ENCODE measurements at regions not wholly inside any gene's neighbourhood (a gene's known extent, or its start where the extent isn't known, plus 50 kb on each side); places are given as distances from the start of the nearest gene placed in this dataset.

DNA sequence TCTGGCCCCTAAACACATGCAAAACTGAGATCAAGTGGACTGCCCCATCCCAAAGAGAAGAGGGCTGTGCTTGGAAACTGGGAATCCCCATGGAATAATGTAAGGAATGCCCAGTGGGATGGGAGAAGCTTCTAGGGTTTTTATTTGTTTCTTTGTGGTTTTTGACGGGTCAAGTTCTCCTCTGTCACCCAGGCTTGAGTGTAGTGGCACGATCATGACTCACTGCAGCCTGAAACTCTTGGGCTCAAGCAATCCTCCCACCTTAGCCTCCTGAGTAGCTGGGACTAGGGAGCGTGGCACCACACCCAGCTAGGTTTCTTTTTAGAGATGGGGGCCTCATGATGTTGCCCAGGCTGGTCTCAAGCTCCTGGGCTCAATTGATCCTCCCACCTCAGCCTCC is 101.7 kb upstream of the ZSWIM2 start:
- TF ChIP-seq, protein P1, sequence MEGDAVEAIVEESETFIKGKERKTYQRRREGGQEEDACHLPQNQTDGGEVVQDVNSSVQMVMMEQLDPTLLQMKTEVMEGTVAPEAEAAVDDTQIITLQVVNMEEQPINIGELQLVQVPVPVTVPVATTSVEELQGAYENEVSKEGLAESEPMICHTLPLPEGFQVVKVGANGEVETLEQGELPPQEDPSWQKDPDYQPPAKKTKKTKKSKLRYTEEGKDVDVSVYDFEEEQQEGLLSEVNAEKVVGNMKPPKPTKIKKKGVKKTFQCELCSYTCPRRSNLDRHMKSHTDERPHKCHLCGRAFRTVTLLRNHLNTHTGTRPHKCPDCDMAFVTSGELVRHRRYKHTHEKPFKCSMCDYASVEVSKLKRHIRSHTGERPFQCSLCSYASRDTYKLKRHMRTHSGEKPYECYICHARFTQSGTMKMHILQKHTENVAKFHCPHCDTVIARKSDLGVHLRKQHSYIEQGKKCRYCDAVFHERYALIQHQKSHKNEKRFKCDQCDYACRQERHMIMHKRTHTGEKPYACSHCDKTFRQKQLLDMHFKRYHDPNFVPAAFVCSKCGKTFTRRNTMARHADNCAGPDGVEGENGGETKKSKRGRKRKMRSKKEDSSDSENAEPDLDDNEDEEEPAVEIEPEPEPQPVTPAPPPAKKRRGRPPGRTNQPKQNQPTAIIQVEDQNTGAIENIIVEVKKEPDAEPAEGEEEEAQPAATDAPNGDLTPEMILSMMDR (tag by site-specific recombination; IDR thresholded peaks at IDR 0.05) = no peak
- TF ChIP-seq ZFP41 (tag by site-specific recombination; IDR thresholded peaks at IDR 0.05; ENCODE audit: borderline replicate concordance) (no peak), GLIS2 (tag by site-specific recombination; IDR thresholded peaks at IDR 0.05) (no peak), ZNF394 (tag by site-specific recombination; IDR thresholded peaks at IDR 0.05; ENCODE audit: borderline replicate concordance) (no peak), ZNF830 (tag by site-specific recombination; IDR thresholded peaks at IDR 0.05; ENCODE audit: low read depth) (no peak), BCL11B (tag by site-specific recombination; IDR thresholded peaks at IDR 0.05; ENCODE audit: low read depth) (no peak), ZNF610 (tag by site-specific recombination; IDR thresholded peaks at IDR 0.05; ENCODE audit: borderline replicate concordance) (no peak)
- TF ChIP-seq, protein P2, sequence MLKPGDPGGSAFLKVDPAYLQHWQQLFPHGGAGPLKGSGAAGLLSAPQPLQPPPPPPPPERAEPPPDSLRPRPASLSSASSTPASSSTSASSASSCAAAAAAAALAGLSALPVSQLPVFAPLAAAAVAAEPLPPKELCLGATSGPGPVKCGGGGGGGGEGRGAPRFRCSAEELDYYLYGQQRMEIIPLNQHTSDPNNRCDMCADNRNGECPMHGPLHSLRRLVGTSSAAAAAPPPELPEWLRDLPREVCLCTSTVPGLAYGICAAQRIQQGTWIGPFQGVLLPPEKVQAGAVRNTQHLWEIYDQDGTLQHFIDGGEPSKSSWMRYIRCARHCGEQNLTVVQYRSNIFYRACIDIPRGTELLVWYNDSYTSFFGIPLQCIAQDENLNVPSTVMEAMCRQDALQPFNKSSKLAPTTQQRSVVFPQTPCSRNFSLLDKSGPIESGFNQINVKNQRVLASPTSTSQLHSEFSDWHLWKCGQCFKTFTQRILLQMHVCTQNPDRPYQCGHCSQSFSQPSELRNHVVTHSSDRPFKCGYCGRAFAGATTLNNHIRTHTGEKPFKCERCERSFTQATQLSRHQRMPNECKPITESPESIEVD (tag by site-specific recombination; IDR thresholded peaks at IDR 0.05) = no peak

Measured in HEK293 (cell line).